Naive thymus-derived CD8-positive, alpha-beta T cell (primary cell): ENCODE measurements at regions not wholly inside any gene's neighbourhood (a gene's known extent, or its start where the extent isn't known, plus 50 kb on each side); places are given as distances from the start of the nearest gene placed in this dataset.
"Not testable (repeated sequence)": the region's sequence is repeated elsewhere in the genome, so short reads cannot be mapped to it uniquely, and the experiment has no call there.

Experiments
- ATAC-seq, 2 donors: fragments of 150-1000 bp; cut with Tn5 transposase in 1 of 2; sonication (Bioruptor Pico), chemical (Tn5 transposase) in 1 of 2; 1 replicate in 1 of 2; 2 replicates in 1 of 2; pipeline ENCODE4 v1.10.0; 2021; ENCODE audit warnings: mild to moderate bottlenecking in 2 of 2, moderate library complexity in 2 of 2
- POLR2A ChIA-PET: fragments of 350-600 bp; sonication (Branson Sonifier 250); formaldehyde crosslinking; loops from one replicate; lab custom pipeline; 2021; ENCODE audit warnings: antibody characterized with exemption; lab: Charles Lee
- DNase-seq, 10 donors: peaks; one replicate each; pipeline versions ENCODE4 v3.0.0 to v3.0.0-alpha.2; 2020 to 2022
- H3K27ac Mint-ChIP-seq, 10 donors: one replicate each; pipeline ENCODE4 v1.8.0; 2020 to 2022; ENCODE audit warnings: mild to moderate bottlenecking in 10 of 10, mixed read lengths in 10 of 10, moderate library complexity in 4 of 10, inconsistent platforms in 1 of 10
- H3K27me3 Mint-ChIP-seq, 5 donors: one replicate each; pipeline ENCODE4 v1.8.0; 2021 to 2022; ENCODE audit warnings: mixed read lengths in 5 of 5
- H3K36me3 Mint-ChIP-seq, 3 donors: one replicate each; pipeline ENCODE4 v1.8.0; 2020 to 2022; ENCODE audit warnings: mixed read lengths in 3 of 3, mild to moderate bottlenecking in 2 of 3, inconsistent platforms in 1 of 3
- H3K4me1 Mint-ChIP-seq, 4 donors: one replicate each; pipeline ENCODE4 v1.8.0; 2021 to 2022; ENCODE audit warnings: mixed read lengths in 4 of 4
- H3K4me3 Mint-ChIP-seq, 10 donors: one replicate each; pipeline ENCODE4 v1.8.0; 2020 to 2022; ENCODE audit warnings: mild to moderate bottlenecking in 10 of 10, mixed read lengths in 10 of 10, moderate library complexity in 6 of 10, inconsistent platforms in 1 of 10
- H3K9me3 Mint-ChIP-seq, 9 donors: one replicate each; pipeline ENCODE4 v1.8.0; 2020 to 2022; ENCODE audit warnings: mixed read lengths in 9 of 9, mild to moderate bottlenecking in 3 of 9, inconsistent platforms in 1 of 9, moderate library complexity in 1 of 9

DNA sequence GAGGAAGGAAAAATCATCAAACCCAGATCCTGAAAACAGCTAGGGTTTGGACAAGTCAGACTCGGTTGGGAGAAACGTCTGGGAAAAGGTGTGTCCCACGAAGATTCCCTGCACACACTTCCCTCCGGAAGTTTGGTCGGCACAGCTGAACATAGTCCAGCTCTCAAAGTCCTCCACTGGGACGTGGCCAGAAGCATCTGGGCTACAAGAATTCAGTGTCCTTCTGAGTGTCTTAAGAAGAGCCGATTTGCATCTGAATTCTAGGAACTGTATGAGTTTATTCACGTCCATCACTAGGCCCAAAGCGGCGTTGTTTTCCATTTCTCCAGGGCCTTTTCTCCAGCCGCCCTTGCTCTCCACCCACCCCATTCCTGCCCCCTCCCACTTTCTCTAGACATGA is 109.1 kb downstream of the C17orf67 start:
- Mint-ChIP-seq H3K36me3 (no peaks in the 10 kb centered on the region), H3K27me3 (peaks cover 0 to 2% (median 0%) of the 10 kb centered on the region in 5 donors)
- ATAC-seq = no peak

DNA sequence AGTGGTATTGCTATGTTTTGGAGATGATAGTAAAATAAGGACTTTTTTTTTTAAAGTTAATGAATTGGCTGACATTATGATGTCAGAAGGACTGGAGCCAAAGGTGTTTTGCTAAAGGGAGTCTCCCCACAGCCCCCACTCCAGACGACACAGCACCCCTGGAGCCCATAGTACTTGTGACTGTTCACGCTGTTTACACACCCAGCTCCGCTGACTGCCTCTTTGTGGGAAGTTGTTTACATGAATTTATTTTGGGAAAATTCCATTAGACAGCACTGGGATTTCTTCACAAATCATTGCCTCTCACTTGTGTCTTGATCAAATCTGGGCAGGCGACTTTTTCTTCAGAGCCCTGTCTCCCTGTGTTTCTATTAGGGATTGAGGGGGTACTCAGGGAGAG is 108.6 kb downstream of the C17orf67 start:
- Mint-ChIP-seq H3K36me3 (no peaks in the 10 kb centered on the region), H3K4me1 (no peaks in the 10 kb centered on the region), H3K9me3 (no peaks in the 10 kb centered on the region), H3K27ac (no peak overlapping the region), H3K27me3 (peaks cover 0 to 2% (median 0%) of the 10 kb centered on the region in 5 donors), H3K4me3 (no peak overlapping the region)
- DNase-seq (no peak), ATAC-seq (no peak)
- POLR2A ChIA-PET = interaction anchor here (1.0 kb wide), 1 partner anchor 9 kb away, joined by 3 read pairs; no protein-coding TSS in a partner anchor

More for the DNA sequence above, 109.1 kb downstream of the C17orf67 start:
- no peak overlapping the region for H3K27ac Mint-ChIP-seq
- no peak overlapping the region for H3K4me3 Mint-ChIP-seq
- POLR2A ChIA-PET = interaction anchor here (1.0 kb wide), 1 partner anchor 9 kb away, joined by 3 read pairs; no protein-coding TSS in a partner anchor
- no peak for DNase-seq
- no peaks in the 10 kb centered on the region for H3K9me3 Mint-ChIP-seq
- no peaks in the 10 kb centered on the region for H3K4me1 Mint-ChIP-seq

DNA sequence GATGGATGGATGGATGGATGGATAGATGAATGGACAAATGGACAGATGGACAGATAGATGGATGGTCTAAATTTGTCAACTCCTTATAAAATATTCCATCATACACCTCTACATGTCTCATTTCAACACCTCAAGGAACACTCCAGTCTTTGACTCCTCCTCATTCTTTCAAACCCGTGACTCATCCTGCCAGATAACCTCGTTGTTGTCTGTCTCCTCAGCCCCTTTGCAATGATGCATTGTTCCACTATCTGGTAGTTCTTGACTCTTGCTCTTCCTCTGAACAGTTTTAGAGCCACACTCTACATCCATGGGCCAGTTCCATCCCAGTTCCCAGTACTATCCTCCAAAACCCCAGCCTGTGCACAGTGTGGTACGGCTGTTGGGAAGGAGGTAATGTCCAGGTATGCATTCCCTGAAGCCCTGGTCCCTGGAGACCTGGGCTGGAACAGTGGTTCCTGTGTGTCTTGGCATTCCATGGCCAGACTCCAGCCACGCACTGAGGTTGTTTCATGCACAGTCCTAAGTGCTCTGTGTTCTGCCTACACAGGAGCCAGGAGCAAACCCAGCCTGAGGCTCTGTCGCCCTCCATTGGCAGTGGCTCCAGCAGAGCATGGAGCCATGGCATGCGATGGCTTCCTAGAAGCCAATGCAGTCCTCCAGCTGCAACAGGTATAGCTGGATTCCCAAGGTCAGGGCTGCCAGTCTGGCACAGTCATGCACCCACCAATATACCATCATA is 105.7 kb downstream of the C17orf67 start:
- ATAC-seq (no peak), DNase-seq (no peak)
- Mint-ChIP-seq H3K36me3 (no peaks in the 10 kb centered on the region), H3K4me3 (no peak overlapping the region), H3K4me1 (no peaks in the 10 kb centered on the region), H3K27ac (no peak overlapping the region), H3K9me3 (no peaks in the 10 kb centered on the region), H3K27me3 (peaks cover 2 to 9% (median 7%) of the 10 kb centered on the region in 5 donors)
- POLR2A ChIA-PET = no interaction called here

DNA sequence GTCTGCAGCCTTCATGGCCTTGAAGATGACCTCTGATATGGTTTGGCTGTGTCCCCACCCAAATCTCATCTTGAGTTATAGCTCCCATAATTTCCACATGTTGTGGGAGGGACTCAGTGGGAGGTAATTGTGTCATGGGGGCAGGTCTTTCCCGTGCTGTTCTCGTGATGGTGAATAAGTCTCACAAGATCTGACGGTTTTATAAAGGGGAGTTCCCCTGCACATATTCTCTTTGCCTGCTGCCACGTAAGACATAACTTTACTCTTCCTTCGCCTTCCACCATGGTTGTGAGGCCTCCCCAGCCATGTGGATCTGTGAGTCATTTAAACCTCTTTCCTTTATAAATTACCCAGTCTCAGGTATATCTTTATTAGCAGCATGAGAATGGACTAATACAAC is 102.6 kb downstream of the C17orf67 start:
- H3K4me3 Mint-ChIP-seq, ATAC-seq, H3K36me3 Mint-ChIP-seq, H3K9me3 Mint-ChIP-seq, POLR2A ChIA-PET, H3K4me1 Mint-ChIP-seq, H3K27me3 Mint-ChIP-seq, H3K27ac Mint-ChIP-seq, DNase-seq: not testable (repeated sequence)

DNA sequence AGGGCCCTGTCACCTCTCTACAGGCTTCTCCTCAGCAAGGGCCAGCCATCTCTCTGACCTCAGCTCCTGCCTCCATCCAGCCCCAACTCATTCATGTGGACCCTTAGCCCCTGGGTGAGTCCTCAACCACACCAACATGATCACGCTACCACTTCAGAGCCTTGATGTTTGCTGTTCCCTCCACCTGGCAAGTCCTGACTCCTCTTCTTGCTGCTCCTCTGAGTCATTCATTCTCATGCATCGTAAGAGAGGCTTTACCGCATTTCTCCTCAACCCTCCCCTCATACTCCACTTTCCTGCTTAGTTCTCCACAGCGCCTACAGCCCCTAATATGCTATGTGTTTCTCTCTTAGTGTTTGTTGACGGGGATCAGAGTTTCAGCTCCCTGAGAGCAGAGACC is 99.9 kb downstream of the C17orf67 start:
- H3K36me3 Mint-ChIP-seq = no peaks in the 10 kb centered on the region
- peaks cover 2 to 9% (median 5%) of the 10 kb centered on the region in 5 donors for H3K27me3 Mint-ChIP-seq
- DNase-seq (no peak), ATAC-seq (no peak)
- H3K9me3 Mint-ChIP-seq = no peaks in the 10 kb centered on the region
- H3K4me1 Mint-ChIP-seq = peaks cover 0 to 6% (median 0%) of the 10 kb centered on the region in 4 donors
- H3K4me3 Mint-ChIP-seq = no peak overlapping the region
- POLR2A ChIA-PET = no interaction called here
- H3K27ac Mint-ChIP-seq = peak overlapping the region in 1 of 10 donors; percentile 15

DNA sequence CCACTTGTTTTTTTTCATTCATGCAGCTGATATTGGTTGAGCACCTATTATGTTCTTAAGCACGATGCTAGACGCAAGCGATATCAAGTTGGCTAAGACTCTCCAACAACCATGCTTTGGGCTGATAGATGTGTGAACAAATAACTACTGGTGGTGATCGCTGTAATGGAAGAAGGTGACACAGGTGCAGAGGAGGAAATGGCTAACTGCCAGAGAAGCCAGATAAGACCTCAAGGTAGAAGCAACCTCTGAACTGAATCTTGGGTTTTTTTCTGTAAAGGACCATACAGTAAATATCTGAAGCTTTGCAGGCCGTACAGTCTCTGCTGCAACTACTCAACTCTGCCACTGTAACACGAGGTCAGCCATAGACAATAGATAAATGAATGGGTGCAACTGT is 97.9 kb downstream of the C17orf67 start:
- ATAC-seq (no peak), DNase-seq (no peak)
- Mint-ChIP-seq H3K9me3 (no peaks in the 10 kb centered on the region), H3K36me3 (no peaks in the 10 kb centered on the region), H3K4me3 (no peak overlapping the region), H3K27me3 (peaks cover 5 to 8% (median 6%) of the 10 kb centered on the region in 5 donors), H3K27ac (no peak overlapping the region), H3K4me1 (peaks cover 0 to 6% (median 0%) of the 10 kb centered on the region in 4 donors)
- POLR2A ChIA-PET = no interaction called here

DNA sequence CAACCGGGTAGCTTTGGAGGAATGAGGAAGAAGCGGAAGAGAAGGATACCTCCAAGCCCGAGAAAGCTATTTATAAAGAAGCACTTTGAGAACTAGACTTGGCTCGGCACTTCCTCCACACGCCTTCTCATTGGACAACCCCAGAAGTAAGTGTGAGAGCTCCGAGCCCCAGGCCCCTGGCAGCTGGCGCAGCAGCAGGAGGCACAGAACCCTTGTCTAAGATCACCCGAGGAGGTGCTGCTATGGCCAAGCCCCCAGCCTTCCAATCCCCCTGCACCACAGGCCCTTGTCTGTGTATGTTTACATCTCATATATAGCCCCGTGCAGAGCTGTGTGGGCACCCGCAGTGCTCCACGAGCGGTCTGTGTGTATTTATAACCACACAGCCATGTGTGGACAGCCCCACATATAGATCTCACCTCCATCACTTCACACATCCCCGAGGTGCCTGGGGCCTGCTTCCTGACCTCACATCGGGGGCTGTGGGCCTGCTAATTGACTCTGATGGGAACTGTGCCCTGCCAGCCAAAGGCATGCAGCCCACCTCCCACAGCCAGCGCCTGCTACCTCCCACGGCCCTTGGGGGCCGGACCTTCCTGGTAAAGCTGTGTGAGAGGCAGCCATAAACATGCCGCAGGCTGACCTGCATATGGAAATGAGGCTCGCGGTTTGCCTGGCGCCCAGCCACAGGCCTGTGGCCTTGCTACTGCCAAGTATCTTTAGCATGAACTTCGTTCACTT is 96.1 kb downstream of the C17orf67 start:
- POLR2A ChIA-PET = no interaction called here
- ATAC-seq = no peak
- H3K27ac Mint-ChIP-seq = no peak overlapping the region
- no peaks in the 10 kb centered on the region for H3K9me3 Mint-ChIP-seq
- no peaks in the 10 kb centered on the region for H3K36me3 Mint-ChIP-seq
- H3K4me3 Mint-ChIP-seq = no peak overlapping the region
- H3K27me3 Mint-ChIP-seq = peaks cover 0 to 9% (median 0%) of the 10 kb centered on the region in 5 donors
- DNase-seq = no peak
- peaks cover 0 to 6% (median 0%) of the 10 kb centered on the region in 4 donors for H3K4me1 Mint-ChIP-seq

DNA sequence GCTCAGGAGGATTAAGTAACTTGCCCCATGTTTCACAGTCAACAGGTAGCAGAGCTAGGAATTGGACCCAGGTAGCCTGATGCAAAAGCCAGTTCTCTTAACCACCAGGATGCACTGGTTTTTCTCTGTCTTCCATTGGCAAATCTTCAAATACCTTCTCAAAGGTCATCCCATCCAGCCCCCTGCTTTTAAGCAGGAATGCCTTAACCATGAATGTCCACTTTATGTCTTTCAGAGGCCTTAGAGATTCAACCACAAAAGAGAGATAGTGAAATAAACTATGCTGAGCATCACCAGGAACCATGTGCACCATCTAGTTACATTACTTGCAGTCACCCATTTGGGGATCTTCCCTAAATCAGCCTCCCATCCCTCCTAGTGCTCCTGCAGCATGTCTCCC is 94.3 kb downstream of the C17orf67 start:
- H3K9me3 Mint-ChIP-seq = no peaks in the 10 kb centered on the region
- POLR2A ChIA-PET = no interaction called here
- peaks cover 0 to 9% (median 0%) of the 10 kb centered on the region in 5 donors for H3K27me3 Mint-ChIP-seq
- H3K27ac Mint-ChIP-seq = no peak overlapping the region
- ATAC-seq (no peak), DNase-seq (no peak)
- no peaks in the 10 kb centered on the region for H3K36me3 Mint-ChIP-seq
- H3K4me3 Mint-ChIP-seq = no peak overlapping the region
- H3K4me1 Mint-ChIP-seq = peaks cover 0 to 6% (median 0%) of the 10 kb centered on the region in 4 donors

DNA sequence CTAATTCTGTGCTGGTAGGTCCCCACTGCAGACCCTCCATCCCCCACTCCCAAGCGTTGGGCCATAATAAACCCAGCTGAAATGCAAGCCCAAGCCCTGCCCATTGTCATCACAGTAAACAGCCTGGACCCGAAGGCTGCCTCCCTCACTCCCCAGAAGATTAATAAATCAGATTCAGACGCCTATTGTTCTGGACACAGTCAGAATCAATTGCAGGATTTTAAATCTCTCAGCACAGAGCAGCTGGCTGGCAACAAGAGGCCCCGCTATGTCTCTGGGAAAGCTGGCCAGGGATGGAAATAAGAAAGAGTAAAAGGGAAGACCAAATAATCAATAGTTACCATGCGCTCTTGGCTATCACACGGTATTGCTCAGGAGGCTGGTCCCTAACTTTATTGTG is 93.9 kb downstream of the C17orf67 start:
- POLR2A ChIA-PET = no interaction called here
- DNase-seq = no peak
- Mint-ChIP-seq H3K27me3 (peaks cover 0 to 9% (median 0%) of the 10 kb centered on the region in 5 donors), H3K4me3 (no peak overlapping the region), H3K9me3 (no peaks in the 10 kb centered on the region), H3K27ac (no peak overlapping the region), H3K36me3 (no peaks in the 10 kb centered on the region), H3K4me1 (peaks cover 0 to 6% (median 0%) of the 10 kb centered on the region in 4 donors)
- no peak for ATAC-seq

DNA sequence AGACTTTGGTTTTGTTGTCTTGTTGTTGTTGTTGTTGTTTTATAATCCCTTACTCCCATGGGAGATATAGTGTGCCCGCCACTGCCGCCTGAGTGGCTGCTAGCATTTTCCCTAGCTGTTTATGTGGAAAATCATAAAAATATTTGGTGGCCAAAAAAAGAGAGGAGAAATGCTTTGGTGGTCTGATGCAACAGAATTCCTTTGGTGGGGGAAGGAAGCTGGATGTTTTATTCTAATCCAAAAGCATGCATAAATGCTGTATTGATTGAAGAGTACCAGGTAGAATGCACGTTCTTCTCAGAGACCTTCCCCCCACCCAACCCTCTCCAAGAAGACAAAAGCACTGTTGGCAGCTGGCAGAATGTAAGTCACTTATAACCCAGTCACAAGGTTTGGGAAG is 93.2 kb downstream of the C17orf67 start:
- no peak for DNase-seq
- H3K36me3 Mint-ChIP-seq = no peaks in the 10 kb centered on the region
- no peak for ATAC-seq
- no peak overlapping the region for H3K27ac Mint-ChIP-seq
- no peak overlapping the region for H3K4me3 Mint-ChIP-seq
- peaks cover 0 to 9% (median 0%) of the 10 kb centered on the region in 5 donors for H3K27me3 Mint-ChIP-seq
- no peaks in the 10 kb centered on the region for H3K9me3 Mint-ChIP-seq
- peaks cover 0 to 6% (median 0%) of the 10 kb centered on the region in 4 donors for H3K4me1 Mint-ChIP-seq
- POLR2A ChIA-PET = no interaction called here
